ENCODE measurements at regions not wholly inside any gene's neighbourhood (a gene's known extent, or its start where the extent isn't known, plus 50 kb on each side); places are given as distances from the start of the nearest gene placed in this dataset.
"Not testable (repeated sequence)": the region's sequence is repeated elsewhere in the genome, so short reads cannot be mapped to it uniquely, and the experiment has no call there.

GRCh38 chr5:17326600-17327037 is 109.2 kb downstream of the BASP1 start:
- Histone ChIP-seq H3K36me3 (ENCODE audit: control insufficient read depth, insufficient read depth, low read length) (no peaks in the 10 kb centered on the region), H3K9me3 (ENCODE audit: control insufficient read depth, insufficient read depth, low read depth, low read length) (peaks cover 5% of the 10 kb centered on the region; the same call in 1 of the 2 replicates), H3K4me1 (ENCODE audit: control insufficient read depth, insufficient read depth, low read length) (no peaks in the 10 kb centered on the region), H3K4me3 (ENCODE audit: low read depth, low read length) (no peak overlapping the region), H3K9ac (ENCODE audit: low read length) (no peak overlapping the region), H3K27me3 (ENCODE audit: control insufficient read depth, insufficient read depth, low read length) (no peaks in the 10 kb centered on the region), H3K27ac (ENCODE audit: low read depth, low read length) (no peak overlapping the region)

DNA sequence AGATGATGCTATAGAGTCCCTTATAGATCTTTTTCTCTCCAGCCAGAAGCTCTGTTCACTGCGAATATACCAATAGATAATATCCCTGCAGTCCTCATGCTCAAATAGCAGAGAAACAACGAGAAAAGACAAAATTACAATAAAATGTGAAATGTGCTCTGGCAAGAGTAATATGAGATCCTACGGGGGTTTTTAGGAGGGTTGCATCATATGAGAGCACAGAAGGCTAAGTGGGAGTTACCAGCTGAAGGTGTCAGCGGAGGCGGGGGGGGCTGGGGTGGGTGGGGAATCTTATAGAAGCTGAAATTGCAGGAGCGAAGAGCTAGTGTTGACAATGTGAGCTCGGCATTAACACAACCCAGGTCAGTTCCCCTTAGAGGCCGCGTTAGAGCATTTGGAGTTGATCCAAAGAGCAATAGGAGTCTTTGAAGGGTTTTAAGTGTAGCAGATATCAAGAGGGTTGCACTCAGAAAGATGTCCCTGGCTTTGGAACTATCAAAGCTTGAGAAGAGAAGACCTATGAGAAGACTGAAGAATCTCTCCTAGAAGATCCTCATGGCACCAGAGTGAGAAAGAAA is 109.7 kb downstream of the BASP1 start:
- Histone ChIP-seq H3K27ac (ENCODE audit: low read depth, low read length) (no peak overlapping the region), H3K36me3 (ENCODE audit: control insufficient read depth, insufficient read depth, low read length) (no peaks in the 10 kb centered on the region), H3K27me3 (ENCODE audit: control insufficient read depth, insufficient read depth, low read length) (no peaks in the 10 kb centered on the region), H3K4me1 (ENCODE audit: control insufficient read depth, insufficient read depth, low read length) (no peaks in the 10 kb centered on the region), H3K9me3 (ENCODE audit: control insufficient read depth, insufficient read depth, low read depth, low read length) (peaks cover 5% of the 10 kb centered on the region; the same call in 1 of the 2 replicates), H3K4me3 (ENCODE audit: low read depth, low read length) (no peak overlapping the region), H3K9ac (ENCODE audit: low read length) (no peak overlapping the region)

- no peaks in the 10 kb centered on the region for H3K36me3 ChIP-seq (ENCODE audit: control insufficient read depth, insufficient read depth, low read length)
- no peak overlapping the region for H3K4me3 ChIP-seq (ENCODE audit: low read depth, low read length)
- H3K9me3 ChIP-seq (ENCODE audit: control insufficient read depth, insufficient read depth, low read depth, low read length): peaks cover 11% of the 10 kb centered on the region
- H3K27ac ChIP-seq (ENCODE audit: low read depth, low read length): no peak overlapping the region
- no peaks in the 10 kb centered on the region for H3K4me1 ChIP-seq (ENCODE audit: control insufficient read depth, insufficient read depth, low read length)
- no peak overlapping the region for H3K9ac ChIP-seq (ENCODE audit: low read length)
- H3K27me3 ChIP-seq (ENCODE audit: control insufficient read depth, insufficient read depth, low read length): no peaks in the 10 kb centered on the region
These were observed 112.1 kb downstream of the BASP1 start for GRCh38 chr5:17329571-17329970.

- no peaks in the 10 kb centered on the region for H3K27me3 ChIP-seq (ENCODE audit: control insufficient read depth, insufficient read depth, low read length)
- no peaks in the 10 kb centered on the region for H3K4me1 ChIP-seq (ENCODE audit: control insufficient read depth, insufficient read depth, low read length)
- H3K9me3 ChIP-seq (ENCODE audit: control insufficient read depth, insufficient read depth, low read depth, low read length): peaks cover 11% of the 10 kb centered on the region
- H3K27ac ChIP-seq (ENCODE audit: low read depth, low read length): no peak overlapping the region
- no peak overlapping the region for H3K9ac ChIP-seq (ENCODE audit: low read length)
- no peak overlapping the region for H3K4me3 ChIP-seq (ENCODE audit: low read depth, low read length)
- H3K36me3 ChIP-seq (ENCODE audit: control insufficient read depth, insufficient read depth, low read length): no peaks in the 10 kb centered on the region
These were observed 113.0 kb downstream of the BASP1 start for GRCh38 chr5:17330386-17330785.

DNA sequence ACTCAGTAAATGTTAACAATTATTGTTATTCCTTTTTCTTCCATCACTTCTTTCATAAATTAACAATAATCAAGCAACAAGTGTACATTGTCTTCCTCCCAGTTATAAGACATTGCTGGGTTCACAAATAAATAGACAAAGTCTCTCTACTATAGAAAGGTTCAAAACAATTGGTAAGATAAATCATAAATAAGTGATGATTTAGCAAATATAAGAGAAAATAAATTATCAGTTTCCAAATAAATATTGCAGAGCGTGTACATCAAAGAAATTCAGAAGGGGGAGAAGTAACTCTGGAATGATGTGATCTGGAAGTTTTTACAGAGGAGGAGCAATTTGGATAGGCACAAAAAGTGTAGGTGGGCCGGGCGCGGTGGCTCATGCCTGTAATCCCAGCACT is 114.2 kb downstream of the BASP1 start:
- Histone ChIP-seq H3K4me1 (ENCODE audit: control insufficient read depth, insufficient read depth, low read length) (no peaks in the 10 kb centered on the region), H3K4me3 (ENCODE audit: low read depth, low read length) (no peak overlapping the region), H3K9ac (ENCODE audit: low read length) (no peak overlapping the region), H3K9me3 (ENCODE audit: control insufficient read depth, insufficient read depth, low read depth, low read length) (peaks cover 19% of the 10 kb centered on the region), H3K27ac (ENCODE audit: low read depth, low read length) (no peak overlapping the region), H3K36me3 (ENCODE audit: control insufficient read depth, insufficient read depth, low read length) (no peaks in the 10 kb centered on the region), H3K27me3 (ENCODE audit: control insufficient read depth, insufficient read depth, low read length) (no peaks in the 10 kb centered on the region)

DNA sequence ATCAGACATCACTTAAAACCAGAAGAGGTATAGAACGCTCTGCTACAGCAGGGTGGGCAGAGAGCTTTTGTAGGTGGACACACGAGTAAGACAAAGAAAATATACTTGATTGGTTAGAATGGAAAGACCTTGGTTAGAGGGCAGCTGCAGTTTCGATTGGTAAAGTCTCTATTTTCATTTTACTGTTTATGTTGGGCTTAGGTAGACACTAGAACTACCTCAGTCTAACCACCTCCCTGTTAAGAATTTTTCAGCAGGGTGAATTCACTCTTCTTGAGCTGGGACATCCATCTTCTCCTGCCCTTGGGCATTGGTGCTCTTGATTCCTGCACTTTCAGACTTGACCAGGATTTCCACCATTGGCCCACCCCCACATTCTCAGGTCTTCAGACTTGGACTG is 116.3 kb downstream of the BASP1 start:
- Histone ChIP-seq H3K4me3 (ENCODE audit: low read depth, low read length) (no peak overlapping the region), H3K36me3 (ENCODE audit: control insufficient read depth, insufficient read depth, low read length) (no peaks in the 10 kb centered on the region), H3K4me1 (ENCODE audit: control insufficient read depth, insufficient read depth, low read length) (no peaks in the 10 kb centered on the region), H3K9ac (ENCODE audit: low read length) (no peak overlapping the region), H3K27ac (ENCODE audit: low read depth, low read length) (no peak overlapping the region), H3K27me3 (ENCODE audit: control insufficient read depth, insufficient read depth, low read length) (no peaks in the 10 kb centered on the region), H3K9me3 (ENCODE audit: control insufficient read depth, insufficient read depth, low read depth, low read length) (peaks cover 32% of the 10 kb centered on the region)

DNA sequence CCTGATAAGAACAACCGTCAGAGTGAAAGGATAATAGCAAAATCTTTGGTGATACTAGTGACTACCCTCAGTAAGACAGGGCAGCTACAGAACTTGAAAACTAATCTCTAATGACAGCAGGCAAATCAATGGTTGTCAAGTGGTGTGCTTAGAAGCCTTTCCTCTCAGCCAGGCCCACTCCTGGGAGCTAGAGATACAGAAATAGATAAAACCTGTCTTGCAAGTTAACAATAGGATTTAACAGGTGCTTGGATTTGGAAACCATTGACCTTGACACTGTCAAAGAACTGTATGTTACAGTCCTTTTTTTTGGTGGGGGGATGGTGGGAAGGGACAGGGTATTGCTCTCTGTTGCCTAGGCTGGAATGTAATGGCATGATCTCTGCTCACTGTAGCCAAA is 118.6 kb downstream of the BASP1 start:
- Histone ChIP-seq H3K9ac (ENCODE audit: low read length) (no peak overlapping the region), H3K4me1 (ENCODE audit: control insufficient read depth, insufficient read depth, low read length) (no peaks in the 10 kb centered on the region), H3K27me3 (ENCODE audit: control insufficient read depth, insufficient read depth, low read length) (no peaks in the 10 kb centered on the region), H3K27ac (ENCODE audit: low read depth, low read length) (no peak overlapping the region), H3K9me3 (ENCODE audit: control insufficient read depth, insufficient read depth, low read depth, low read length) (peaks cover 32% of the 10 kb centered on the region), H3K4me3 (ENCODE audit: low read depth, low read length) (no peak overlapping the region), H3K36me3 (ENCODE audit: control insufficient read depth, insufficient read depth, low read length) (no peaks in the 10 kb centered on the region)

- H3K9me3 ChIP-seq (ENCODE audit: control insufficient read depth, insufficient read depth, low read depth, low read length): peaks cover 27% of the 10 kb centered on the region
- not testable (repeated sequence) for H3K27me3 ChIP-seq (ENCODE audit: control insufficient read depth, insufficient read depth, low read length); H3K9ac ChIP-seq (ENCODE audit: low read length); H3K4me3 ChIP-seq (ENCODE audit: low read depth, low read length); H3K4me1 ChIP-seq (ENCODE audit: control insufficient read depth, insufficient read depth, low read length); H3K27ac ChIP-seq (ENCODE audit: low read depth, low read length); H3K36me3 ChIP-seq (ENCODE audit: control insufficient read depth, insufficient read depth, low read length)
These were observed 119.3 kb downstream of the BASP1 start for GRCh38 chr5:17336723-17337122.

- no peaks in the 10 kb centered on the region for H3K36me3 ChIP-seq (ENCODE audit: control insufficient read depth, insufficient read depth, low read length)
- no peak overlapping the region for H3K9ac ChIP-seq (ENCODE audit: low read length)
- H3K27me3 ChIP-seq (ENCODE audit: control insufficient read depth, insufficient read depth, low read length): no peaks in the 10 kb centered on the region
- H3K27ac ChIP-seq (ENCODE audit: low read depth, low read length): no peak overlapping the region
- H3K4me3 ChIP-seq (ENCODE audit: low read depth, low read length): no peak overlapping the region
- peaks cover 21% of the 10 kb centered on the region for H3K9me3 ChIP-seq (ENCODE audit: control insufficient read depth, insufficient read depth, low read depth, low read length)
- H3K4me1 ChIP-seq (ENCODE audit: control insufficient read depth, insufficient read depth, low read length): peaks cover 4% of the 10 kb centered on the region; the same call in 1 of the 2 replicates
These were observed 122.4 kb downstream of the BASP1 start for GRCh38 chr5:17339841-17340240.

DNA sequence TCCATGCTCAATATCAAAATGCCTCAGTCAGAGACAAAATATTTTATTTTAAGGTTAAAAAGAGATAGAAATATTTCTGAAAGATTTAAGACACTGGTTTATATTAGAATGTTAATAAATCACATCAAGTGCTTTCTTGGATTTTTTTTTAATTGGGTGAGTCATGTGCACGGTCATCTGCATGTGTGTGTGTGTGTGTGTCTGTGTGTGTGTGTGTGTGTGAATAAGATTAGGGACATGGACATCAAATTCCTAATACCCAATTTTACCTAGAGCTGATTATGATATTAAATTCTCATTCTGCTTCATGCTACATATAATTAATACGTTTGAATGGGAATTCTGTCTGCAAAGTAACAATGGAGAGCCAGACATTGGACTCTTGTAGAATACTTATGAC is 122.9 kb downstream of the BASP1 start:
- H3K27ac ChIP-seq (ENCODE audit: low read depth, low read length): no peak overlapping the region
- H3K4me3 ChIP-seq (ENCODE audit: low read depth, low read length): no peak overlapping the region
- H3K27me3 ChIP-seq (ENCODE audit: control insufficient read depth, insufficient read depth, low read length): no peaks in the 10 kb centered on the region
- peaks cover 4% of the 10 kb centered on the region; the same call in 1 of the 2 replicates for H3K4me1 ChIP-seq (ENCODE audit: control insufficient read depth, insufficient read depth, low read length)
- no peaks in the 10 kb centered on the region for H3K36me3 ChIP-seq (ENCODE audit: control insufficient read depth, insufficient read depth, low read length)
- no peak overlapping the region for H3K9ac ChIP-seq (ENCODE audit: low read length)
- peaks cover 21% of the 10 kb centered on the region for H3K9me3 ChIP-seq (ENCODE audit: control insufficient read depth, insufficient read depth, low read depth, low read length)

- H3K4me1 ChIP-seq (ENCODE audit: control insufficient read depth, insufficient read depth, low read length): peaks cover 4% of the 10 kb centered on the region; the same call in 1 of the 2 replicates
- H3K27ac ChIP-seq (ENCODE audit: low read depth, low read length): no peak overlapping the region
- H3K36me3 ChIP-seq (ENCODE audit: control insufficient read depth, insufficient read depth, low read length): no peaks in the 10 kb centered on the region
- H3K9ac ChIP-seq (ENCODE audit: low read length): no peak overlapping the region
- no peaks in the 10 kb centered on the region for H3K27me3 ChIP-seq (ENCODE audit: control insufficient read depth, insufficient read depth, low read length)
- H3K9me3 ChIP-seq (ENCODE audit: control insufficient read depth, insufficient read depth, low read depth, low read length): peaks cover 21% of the 10 kb centered on the region
- H3K4me3 ChIP-seq (ENCODE audit: low read depth, low read length): no peak overlapping the region
These were observed 123.4 kb downstream of the BASP1 start for GRCh38 chr5:17340819-17341218.

All from HUES6 (cell line).